Neural crest cell (in vitro differentiated cells): ENCODE measurements at regions not wholly inside any gene's neighbourhood (a gene's known extent, or its start where the extent isn't known, plus 50 kb on each side); places are given as distances from the start of the nearest gene placed in this dataset.
"Not testable (repeated sequence)": the region's sequence is repeated elsewhere in the genome, so short reads cannot be mapped to it uniquely, and the experiment has no call there.

Source experiments
- DNase-seq: peaks from one replicate; pipeline ENCODE4 v3.0.0; 2021; ENCODE audit warnings: low read depth, mixed read lengths, low spot score
- H3K27ac Mint-ChIP-seq: one replicate; pipeline ENCODE4 v1.8.0; 2021; ENCODE audit warnings: mild to moderate bottlenecking, mixed read lengths; ENCODE audit not compliant: unreplicated experiment
- H3K27me3 Mint-ChIP-seq: 2 replicates; pipeline ENCODE4 v1.8.0; 2021; ENCODE audit warnings: low read depth, mild to moderate bottlenecking, mixed read lengths
- H3K36me3 Mint-ChIP-seq: 2 replicates; pipeline ENCODE4 v1.8.0; 2021; ENCODE audit warnings: low read depth, mild to moderate bottlenecking, mixed read lengths
- H3K4me1 Mint-ChIP-seq: 2 replicates; pipeline ENCODE4 v1.8.0; 2021; ENCODE audit warnings: mixed read lengths
- H3K4me3 Mint-ChIP-seq: one replicate; pipeline ENCODE4 v1.8.0; 2021; ENCODE audit warnings: mild to moderate bottlenecking, mixed read lengths
- H3K9me3 Mint-ChIP-seq: 2 replicates; pipeline ENCODE4 v1.8.0; 2021; ENCODE audit warnings: mixed read lengths
- TF ChIP-seq, protein P1 (sequence below): fragments of 200-600 bp; sonication (generic); conservative IDR thresholded peaks from 2 replicates; pipeline ENCODE4 v1.5.0; 2021; ENCODE audit warnings: antibody characterized with exemption, mild to moderate bottlenecking

DNA sequence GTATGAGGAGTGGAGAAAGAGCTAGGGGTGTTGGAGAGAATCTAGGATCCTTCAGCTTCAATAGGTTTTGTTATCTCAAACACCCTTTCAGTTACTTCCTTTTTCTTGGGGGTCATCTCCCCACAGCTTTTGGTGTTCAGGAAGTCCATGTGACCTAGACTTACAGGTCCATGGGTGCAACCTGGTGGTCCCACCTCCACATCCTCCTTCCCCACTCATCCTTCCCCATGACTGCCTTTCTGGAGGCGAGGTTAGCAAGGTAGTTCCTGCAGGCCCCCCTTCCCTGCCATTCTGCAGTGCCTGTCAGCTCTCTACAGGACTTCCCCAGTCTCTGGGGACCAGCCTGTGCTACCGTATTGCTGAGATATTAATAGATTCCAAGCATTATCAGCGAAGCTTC is 107.6 kb downstream of the TMEM17 start:
- H3K27me3 Mint-ChIP-seq: no peaks in the 10 kb centered on the region

DNA sequence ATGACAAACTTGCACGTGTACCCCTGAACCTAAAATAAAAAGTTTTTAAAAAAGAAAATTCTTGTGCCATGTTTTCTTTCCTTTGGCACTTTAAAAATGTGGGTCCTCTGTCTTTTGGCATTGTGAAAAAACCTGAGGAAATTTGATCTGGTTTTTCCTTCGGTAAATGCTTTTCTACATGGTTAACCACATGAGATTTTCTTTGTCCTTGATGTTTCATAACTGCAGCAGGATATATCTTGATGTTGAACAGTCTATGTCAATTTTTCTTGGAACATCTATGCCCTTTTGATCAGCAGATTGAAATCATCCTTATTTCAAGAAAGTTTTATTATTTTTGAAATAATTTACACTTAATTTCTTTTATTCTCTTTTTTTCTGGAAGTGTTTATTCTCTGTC is 109.1 kb downstream of the TMEM17 start:
- no peak overlapping the region for H3K27ac Mint-ChIP-seq
- no peaks in the 10 kb centered on the region for H3K9me3 Mint-ChIP-seq
- TF ChIP-seq, protein P1, sequence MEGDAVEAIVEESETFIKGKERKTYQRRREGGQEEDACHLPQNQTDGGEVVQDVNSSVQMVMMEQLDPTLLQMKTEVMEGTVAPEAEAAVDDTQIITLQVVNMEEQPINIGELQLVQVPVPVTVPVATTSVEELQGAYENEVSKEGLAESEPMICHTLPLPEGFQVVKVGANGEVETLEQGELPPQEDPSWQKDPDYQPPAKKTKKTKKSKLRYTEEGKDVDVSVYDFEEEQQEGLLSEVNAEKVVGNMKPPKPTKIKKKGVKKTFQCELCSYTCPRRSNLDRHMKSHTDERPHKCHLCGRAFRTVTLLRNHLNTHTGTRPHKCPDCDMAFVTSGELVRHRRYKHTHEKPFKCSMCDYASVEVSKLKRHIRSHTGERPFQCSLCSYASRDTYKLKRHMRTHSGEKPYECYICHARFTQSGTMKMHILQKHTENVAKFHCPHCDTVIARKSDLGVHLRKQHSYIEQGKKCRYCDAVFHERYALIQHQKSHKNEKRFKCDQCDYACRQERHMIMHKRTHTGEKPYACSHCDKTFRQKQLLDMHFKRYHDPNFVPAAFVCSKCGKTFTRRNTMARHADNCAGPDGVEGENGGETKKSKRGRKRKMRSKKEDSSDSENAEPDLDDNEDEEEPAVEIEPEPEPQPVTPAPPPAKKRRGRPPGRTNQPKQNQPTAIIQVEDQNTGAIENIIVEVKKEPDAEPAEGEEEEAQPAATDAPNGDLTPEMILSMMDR: no peak
- no peaks in the 10 kb centered on the region for H3K27me3 Mint-ChIP-seq
- no peaks in the 10 kb centered on the region for H3K4me1 Mint-ChIP-seq
- DNase-seq: no peak
- no peak overlapping the region for H3K4me3 Mint-ChIP-seq
- no peaks in the 10 kb centered on the region for H3K36me3 Mint-ChIP-seq

More for the DNA sequence above, 107.6 kb downstream of the TMEM17 start:
- H3K4me1 Mint-ChIP-seq: no peaks in the 10 kb centered on the region
- TF ChIP-seq, protein P1: no peak
- no peak for DNase-seq
- H3K36me3 Mint-ChIP-seq: no peaks in the 10 kb centered on the region
- no peak overlapping the region for H3K27ac Mint-ChIP-seq
- no peaks in the 10 kb centered on the region for H3K9me3 Mint-ChIP-seq
- H3K4me3 Mint-ChIP-seq: no peak overlapping the region

DNA sequence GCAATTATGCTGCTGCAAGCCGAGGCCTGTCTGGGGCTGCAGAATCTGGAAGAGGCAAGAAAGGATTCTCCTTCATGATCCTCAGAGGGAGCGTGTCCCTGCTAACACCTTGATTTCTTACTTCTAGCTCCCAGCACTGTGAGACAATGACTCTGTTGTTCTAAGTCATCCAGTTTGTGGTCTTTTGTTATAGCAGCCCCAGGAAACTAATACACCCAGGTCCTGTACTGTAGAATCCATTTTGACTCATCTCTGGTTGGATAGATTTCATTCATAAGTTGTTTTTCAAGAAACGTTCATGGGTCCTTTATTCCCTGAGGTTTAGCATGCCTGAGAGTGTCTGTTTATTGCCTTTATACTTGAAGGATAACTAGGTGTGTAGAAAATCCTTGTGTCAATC is 112.7 kb downstream of the TMEM17 start:
- Mint-ChIP-seq H3K4me1 (no peaks in the 10 kb centered on the region), H3K4me3 (no peak overlapping the region), H3K27ac (peak overlapping the region; percentile 22), H3K27me3 (no peaks in the 10 kb centered on the region), H3K36me3 (no peaks in the 10 kb centered on the region), H3K9me3 (no peaks in the 10 kb centered on the region)
- DNase-seq: no peak
- TF ChIP-seq, protein P1: no peak

DNA sequence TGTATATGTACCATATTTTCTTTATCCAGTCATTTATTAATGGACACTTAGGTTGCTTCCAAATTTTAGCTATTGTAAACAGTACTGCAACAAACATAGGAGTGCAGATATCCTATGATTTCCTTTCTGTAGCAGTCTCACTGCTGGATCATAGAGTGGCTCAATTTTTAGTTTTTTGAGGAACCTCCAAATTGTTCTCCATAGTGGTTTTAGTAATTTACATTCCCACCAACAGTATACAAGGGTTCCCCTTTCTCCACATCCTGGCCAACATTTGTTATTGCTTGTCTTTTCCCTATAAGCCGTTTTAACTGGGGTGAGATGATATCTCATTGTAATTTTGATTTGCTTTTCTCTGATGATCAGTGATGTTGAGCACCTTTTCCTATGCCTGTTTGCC is 114.3 kb downstream of the TMEM17 start:
- TF ChIP-seq, protein P1: no peak
- Mint-ChIP-seq H3K4me1 (no peaks in the 10 kb centered on the region), H3K27me3 (no peaks in the 10 kb centered on the region), H3K9me3 (peaks cover 4% of the 10 kb centered on the region), H3K4me3 (no peak overlapping the region), H3K36me3 (no peaks in the 10 kb centered on the region), H3K27ac (no peak overlapping the region)
- DNase-seq: no peak

DNA sequence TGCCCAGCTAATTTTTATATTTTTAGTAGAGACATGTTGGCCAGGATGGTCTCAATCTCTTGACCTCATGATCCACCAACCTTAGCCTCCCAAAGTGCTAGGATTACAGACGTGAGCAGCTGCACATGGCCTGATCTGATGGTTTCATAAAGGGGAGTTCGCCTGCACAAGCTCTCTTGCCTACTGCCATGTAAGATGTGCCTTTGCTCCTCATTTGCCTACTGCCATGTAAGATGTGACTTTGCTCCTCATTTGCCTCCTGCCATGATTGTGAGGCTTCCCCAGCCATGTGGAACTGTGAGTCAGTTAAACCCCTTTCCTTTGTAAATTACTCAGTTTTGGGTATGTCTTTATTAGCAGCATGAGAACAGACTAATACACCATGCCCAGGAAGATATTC is 119.6 kb downstream of the TMEM17 start:
- Mint-ChIP-seq H3K9me3 (peaks cover 14% of the 10 kb centered on the region), H3K4me1 (peaks cover 17% of the 10 kb centered on the region)
- H3K27ac Mint-ChIP-seq, H3K36me3 Mint-ChIP-seq, H3K4me3 Mint-ChIP-seq, DNase-seq, H3K27me3 Mint-ChIP-seq: not testable (repeated sequence)

DNA sequence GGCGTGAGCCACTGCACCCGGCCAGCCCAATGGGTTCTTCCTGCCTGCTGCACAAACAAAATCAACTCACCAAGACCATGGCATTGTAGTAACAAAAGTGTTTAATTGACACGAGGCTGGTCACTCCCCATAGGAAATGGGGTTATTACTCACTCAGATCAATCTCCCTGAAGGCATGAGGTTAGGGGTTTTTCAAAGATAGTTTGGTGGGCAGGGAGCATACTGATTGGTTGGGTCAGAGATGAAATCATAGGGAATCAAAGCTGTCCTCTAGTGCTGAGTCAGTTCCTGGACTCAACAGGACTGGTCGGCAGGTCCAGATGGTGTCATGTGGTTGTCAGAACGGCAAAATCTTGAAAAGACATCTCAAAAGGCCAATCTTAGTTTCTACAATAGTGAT is 122.1 kb downstream of the TMEM17 start:
- Mint-ChIP-seq H3K27ac (no peak overlapping the region), H3K27me3 (no peaks in the 10 kb centered on the region), H3K36me3 (peaks cover 6% of the 10 kb centered on the region), H3K4me3 (no peak overlapping the region), H3K9me3 (peaks cover 14% of the 10 kb centered on the region), H3K4me1 (peaks cover 19% of the 10 kb centered on the region)
- TF ChIP-seq, protein P1: no peak
- no peak for DNase-seq
